ENCODE measurements at regions not wholly inside any gene's neighbourhood (a gene's known extent, or its start where the extent isn't known, plus 50 kb on each side); places are given as distances from the start of the nearest gene placed in this dataset.

- no peak for TF ChIP-seq CTCF (IDR thresholded peaks at IDR 0.05)
- no peak for TF ChIP-seq POLR2A (IDR thresholded peaks at IDR 0.05)
- TF ChIP-seq POLR2AphosphoS5 (IDR thresholded peaks at IDR 0.05; ENCODE audit: insufficient read depth in 1 of 2, low read depth in 1 of 2), result no peak
These were observed 64.6 kb downstream of the INHBB start for GRCh38 chr2:120410487-120410886.

All from vagina (tissue), 2 donors.